GM19455 (cell line): ENCODE measurements at regions not wholly inside any gene's neighbourhood (a gene's known extent, or its start where the extent isn't known, plus 50 kb on each side); places are given as distances from the start of the nearest gene placed in this dataset.

Source experiments
- ATAC-seq: cut with Tn5 transposase; IDR thresholded peaks from one replicate; pipeline ENCODE4 v1.9.1; 2021; ENCODE audit not compliant: unreplicated experiment

DNA sequence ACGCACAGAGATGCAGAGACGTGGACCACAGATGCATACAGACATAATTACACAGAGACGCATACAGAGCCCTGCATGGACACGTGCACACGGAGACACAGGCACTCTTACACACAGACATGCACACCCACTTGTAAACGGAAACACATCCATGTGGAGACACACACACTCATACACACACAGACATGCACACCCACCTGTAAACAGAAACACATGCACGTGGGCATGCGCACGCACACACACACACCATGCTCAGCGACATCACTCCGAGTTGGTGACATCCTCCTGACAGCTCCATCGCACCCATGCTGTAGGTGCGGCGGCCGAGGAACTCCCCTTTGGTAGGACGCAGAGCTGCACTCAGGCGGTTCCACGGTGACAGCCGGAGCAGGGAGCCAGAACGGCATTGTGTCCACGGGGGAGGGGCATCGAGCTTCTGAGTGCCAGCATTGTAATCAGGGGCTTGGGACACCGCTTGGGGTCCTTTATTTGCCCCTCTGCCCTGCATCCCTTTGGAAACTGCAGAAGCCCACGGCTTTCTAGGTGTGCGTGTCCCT, 233.5 kb downstream of the RBFOX3 start:
- no peak for ATAC-seq

DNA sequence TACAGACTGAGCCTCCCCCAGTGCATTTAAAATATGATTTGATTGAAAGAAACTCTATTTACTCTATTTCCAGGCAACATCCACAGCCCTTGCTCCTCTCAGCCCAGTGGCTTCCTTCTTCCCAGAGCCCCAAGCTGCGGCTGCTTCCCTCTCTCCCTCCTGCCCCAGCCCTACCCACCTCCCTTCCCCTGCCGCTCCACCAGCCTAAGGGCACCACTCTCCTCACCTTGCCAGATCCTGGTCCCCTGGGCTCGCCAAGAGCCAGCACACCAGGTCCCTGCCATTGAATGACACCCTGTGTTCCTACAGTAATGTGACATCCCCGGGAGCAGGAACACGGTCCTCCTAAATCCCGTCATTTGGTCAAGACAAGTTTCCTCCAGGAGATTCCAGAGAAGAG, 236.0 kb downstream of the RBFOX3 start:
- ATAC-seq = no peak

DNA sequence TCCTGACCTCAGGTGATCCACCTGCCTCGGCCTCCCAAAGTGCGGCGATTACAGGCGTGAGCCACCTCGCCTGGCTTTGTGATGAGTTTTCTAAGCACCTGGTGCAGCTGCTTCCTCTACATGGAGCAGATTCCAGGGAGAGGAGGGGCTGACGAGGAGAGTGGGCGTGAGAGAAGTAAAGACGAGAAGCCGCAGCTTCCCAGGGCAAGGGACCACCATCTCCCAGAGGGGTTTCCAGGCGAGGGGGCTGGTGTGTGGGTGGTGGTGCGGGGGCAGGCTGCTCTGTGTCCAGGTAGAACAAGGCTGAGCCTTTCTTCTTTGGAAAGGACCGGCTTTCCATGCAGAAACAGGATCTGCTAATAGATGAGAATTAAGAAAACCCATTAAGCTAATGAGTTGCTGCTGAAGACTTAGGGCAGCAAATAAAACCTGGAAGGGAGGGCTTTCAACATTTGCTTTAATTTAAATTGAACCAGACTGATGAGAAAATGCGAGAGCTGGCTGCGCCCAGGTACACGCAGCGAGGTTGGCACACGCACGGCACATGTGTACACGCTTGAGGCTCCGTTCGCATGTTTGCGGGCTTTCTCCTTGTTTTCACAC, 236.7 kb downstream of the RBFOX3 start:
- ATAC-seq = no peak

DNA sequence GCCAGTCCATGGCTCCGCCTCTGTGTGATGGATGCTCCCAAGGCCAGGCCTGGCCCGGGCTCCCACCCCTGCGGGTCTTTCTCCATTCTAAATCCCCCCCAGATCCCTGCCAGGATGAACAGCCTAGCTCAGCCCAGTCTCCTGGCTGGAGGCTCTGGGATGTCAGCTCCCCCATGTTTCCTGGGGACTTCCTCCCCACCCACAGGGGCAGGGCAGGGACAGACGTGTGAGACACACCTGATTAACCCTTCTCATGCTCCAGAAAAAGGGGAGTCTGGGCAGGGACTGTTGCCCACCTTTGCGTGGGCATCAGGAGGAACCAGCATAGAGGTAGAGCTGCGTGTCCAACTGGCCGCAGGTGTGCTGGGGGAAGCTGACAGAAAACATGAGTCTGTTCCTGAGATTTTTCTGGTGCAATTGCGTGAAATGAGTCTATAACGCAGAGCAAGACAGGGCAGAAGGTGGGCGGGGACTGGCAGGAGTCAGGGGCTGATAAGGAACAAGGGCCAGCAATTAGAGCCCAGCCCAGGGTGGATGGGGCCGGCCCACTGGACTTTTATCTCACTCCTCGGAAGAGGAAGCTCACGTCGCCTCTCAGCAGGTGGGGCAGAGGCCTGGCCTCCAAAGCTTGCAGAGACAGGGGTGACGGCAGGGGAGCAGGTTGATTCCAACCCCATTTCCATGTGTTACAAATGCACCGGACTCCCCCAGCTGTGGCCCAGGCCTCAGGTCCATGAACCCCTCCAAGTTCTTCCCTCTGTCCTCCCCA, 238.2 kb downstream of the RBFOX3 start:
- ATAC-seq = no peak

DNA sequence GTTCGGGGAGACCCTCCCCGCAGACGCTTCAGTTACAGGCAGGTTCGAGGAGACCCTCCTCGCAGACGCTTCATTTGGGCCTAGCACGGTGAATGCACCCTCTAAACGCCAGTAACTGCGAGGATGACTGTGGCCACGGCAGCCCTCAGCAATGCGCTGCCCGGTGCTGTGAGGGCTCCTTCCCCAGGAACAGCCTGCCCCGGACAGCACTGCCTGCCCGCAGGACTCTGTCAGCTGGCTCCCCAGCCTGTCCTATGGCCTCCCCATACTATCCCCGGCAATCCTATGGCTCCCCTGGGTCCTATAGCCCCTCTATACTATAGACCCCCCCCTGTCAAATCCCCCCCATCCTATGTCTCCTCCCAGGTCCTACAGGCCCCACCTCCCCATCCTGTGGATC, 238.9 kb downstream of the RBFOX3 start:
- no peak for ATAC-seq

DNA sequence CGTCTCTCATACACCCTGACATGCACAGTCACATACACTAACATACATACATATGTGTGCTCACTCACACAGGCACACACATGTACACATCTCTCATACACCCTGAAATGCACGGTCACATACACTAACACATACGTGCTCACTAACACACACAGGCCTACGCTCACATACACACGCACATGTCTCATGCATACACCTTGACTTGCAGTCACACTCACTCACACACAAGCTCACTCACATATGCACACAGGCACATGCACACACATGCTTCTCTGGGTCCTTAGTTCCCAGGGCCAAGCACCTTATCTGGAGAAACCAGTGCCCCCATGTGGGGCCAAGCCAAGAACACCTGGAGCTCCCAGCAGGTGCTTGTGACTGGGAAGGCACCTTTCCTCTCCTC, 240.3 kb downstream of the RBFOX3 start:
- no peak for ATAC-seq

DNA sequence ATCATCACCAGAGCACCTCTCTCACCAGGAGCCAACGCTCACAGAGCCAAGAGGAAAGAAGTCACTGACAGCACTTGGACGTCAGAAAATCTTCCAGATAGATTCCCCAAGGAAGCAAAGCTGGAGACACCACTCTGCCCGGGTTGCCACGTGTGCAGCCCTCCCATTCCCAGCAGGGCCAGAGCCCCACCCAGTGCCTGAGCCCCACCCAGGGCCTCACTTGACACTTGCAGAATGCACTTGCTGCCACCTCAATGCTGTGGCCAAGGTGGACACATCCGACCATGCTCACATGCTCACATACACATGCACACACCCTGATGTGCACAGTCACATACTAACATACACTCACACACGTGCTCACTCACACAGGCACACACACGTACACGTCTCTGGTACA, 240.7 kb downstream of the RBFOX3 start:
- ATAC-seq = no peak

DNA sequence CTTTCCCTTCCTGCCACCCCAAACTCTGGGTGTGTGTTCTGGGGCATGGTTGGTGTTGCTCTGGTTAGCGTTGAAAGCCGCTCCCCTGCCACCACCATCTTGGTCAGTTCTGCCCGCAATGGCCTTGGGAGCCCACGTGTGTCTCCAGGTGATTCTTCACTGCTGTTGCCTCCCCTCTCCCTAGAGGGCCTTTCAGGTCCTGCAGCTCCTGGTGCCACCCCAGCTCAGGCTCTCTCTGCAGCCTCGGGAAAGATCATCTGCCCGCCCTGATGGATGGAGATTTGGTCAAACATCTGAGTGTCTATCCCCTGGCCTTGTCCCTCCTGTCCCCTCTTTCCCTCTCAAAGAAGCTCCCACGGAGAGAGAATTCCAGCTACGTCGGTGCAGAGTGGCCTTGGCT, 241.3 kb downstream of the RBFOX3 start:
- ATAC-seq = no peak

DNA sequence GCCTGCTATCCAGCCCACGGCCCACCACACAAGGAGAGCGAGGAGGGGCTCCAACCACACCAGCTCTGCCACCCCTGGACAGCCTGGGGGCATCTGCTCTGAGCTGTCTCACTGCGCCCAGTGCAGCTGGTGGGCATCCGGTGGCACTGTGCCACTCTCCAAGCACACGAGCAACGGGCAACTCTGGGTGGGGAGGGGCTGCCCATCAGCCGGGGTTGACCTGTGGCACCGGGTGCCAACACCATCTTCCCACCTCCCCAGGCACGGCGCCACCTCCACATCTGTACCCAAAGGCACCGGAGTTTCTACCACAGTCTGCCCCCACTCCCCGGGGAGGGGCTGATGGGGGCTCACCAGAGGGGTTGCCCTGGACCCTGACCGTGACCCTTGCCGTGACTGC, 241.8 kb downstream of the RBFOX3 start:
- no peak for ATAC-seq

DNA sequence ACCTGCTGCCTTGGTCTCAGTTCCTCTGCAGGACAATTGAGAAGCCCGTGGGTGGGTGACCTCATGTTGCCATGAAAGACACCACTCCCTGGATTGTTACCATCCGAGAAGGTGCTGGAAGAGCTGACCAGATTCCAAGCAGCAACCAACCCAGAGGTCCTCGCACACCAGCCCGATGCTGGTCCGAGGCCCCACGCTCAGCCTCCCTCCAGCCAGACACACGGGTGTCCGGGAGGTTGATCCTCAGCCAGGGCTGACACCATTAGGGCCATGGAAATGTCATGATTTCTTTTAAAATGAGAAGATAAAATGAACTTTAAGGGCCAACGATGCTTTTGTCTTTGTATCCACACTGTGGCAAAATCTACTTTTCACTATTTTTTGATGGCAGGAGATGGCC, 242.3 kb downstream of the RBFOX3 start:
- no peak for ATAC-seq

DNA sequence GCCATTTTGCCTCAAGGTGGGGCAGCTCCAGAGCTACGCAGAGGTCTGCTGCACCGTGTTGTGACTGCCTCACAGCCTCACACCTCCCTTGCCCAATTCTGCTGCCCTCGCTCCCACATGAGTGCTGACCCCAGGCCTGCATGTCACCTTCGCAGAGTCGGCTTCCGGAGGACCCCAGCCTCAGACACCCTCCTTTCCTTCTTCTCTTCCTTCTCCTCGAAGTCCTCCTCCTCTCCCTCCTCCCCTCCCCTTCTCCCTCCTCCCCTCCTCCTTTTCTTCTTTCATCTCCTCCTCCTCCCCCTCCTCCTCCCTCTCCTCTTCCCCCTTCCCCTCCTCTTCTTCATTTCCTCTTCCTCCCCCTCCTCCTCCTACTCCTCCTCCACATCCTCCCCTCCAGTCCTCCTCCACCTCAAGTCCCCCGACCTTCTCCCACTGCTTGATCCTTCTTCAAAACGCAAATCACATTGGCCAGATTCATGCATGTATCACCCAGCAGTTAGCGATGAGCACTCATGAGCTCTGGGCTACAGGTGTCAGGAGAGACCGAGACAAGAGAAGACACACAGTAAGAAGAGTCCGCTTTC, 243.8 kb downstream of the RBFOX3 start:
- no peak for ATAC-seq

DNA sequence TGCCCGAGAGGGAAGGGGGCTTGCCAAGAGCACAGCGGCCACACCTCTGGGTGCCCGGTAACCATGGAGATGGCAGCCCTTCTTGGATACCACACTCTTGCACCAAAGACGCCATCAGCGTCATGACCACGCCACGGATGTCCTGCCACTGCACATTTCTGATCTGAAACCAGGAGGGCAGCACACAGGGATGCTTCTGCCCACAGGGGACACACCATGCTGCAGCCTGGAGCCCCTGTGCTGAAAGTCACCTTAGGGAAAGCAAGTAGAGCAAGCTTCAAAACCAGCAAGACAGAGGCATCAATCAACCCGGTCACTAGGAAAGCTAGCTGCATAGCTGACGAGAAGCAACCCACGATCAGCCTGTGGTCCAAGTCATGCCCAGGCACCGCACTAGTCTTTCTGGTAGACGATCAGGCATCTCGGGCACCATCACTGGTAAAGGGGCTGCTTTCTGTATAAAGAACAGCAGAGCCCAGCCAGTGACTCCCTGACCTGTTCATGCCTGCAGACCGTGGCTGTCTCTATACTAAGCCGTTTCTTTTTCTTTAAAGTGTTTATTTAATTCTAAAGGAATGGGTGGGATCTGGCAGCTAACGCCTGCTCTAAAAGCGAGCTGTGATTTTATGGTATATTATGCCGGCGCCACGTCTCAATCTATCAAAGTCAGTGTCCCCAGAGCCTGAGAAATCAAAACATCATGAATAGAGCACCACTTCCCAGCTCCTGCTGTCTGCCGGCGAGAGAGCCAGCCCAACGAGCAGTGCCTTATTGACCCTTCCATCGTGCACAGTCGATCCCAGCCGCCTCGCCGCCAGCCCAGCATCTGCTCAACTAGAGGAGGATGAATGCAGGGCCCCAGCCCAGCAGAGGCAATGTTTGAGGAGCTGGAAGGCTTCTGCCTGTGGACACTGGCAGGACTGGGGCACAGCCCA, 244.7 kb downstream of the RBFOX3 start:
- ATAC-seq = no peak

DNA sequence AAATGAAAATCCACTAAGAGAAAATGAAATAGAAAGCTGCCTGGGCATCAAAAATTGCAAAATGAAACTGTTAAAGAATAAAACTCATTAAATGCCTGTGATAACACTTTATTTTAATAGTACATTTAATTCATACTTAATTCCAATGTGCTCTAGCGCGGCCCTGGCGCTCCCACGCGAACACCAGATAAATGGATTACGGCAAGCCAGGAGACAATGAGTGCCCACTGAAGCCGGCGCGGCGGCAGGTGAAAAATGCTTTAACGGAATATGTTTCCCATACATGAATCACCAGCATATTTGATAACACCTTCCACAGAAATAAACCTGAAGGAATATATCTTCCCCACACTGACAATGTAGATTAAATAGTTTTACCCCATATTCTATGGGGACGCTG, 245.5 kb downstream of the RBFOX3 start:
- ATAC-seq = no peak

DNA sequence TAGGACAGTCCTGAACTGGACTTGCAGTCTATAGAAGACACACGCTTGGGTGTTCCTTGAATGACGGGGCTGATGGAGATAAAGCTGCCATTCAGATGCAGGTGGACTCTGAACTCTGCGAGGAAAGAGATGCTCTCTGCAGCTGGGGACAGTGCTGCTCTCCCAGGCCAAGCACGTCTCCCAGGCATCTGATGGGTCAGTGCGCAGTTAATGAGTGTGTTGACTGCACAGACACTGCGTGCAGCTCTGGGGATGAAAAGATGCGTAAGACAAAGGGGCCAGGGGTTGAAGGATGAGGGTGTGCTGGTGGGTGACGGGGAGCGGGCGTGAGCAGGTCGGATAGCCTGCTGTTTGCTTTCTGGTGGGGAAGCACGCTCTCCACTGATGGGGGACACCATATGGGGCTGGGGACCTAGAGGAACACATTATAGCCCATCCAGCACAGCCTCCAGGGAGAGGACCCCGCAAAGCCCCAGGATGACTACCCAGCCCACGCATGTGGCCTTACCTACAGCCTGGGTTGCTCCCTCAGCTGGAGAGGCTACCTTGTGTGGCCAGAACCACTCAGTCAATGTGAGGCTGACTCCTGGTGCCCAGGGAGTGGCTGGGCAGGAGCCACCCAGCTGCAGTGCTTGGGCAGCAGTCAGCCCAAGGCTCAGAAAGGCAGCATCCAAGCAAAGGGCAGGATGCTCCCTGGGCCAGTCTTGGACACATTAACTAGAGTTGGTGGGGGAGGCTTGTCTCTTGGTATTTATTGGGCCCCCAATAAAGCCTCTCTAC, 246.3 kb downstream of the RBFOX3 start:
- ATAC-seq = no peak

DNA sequence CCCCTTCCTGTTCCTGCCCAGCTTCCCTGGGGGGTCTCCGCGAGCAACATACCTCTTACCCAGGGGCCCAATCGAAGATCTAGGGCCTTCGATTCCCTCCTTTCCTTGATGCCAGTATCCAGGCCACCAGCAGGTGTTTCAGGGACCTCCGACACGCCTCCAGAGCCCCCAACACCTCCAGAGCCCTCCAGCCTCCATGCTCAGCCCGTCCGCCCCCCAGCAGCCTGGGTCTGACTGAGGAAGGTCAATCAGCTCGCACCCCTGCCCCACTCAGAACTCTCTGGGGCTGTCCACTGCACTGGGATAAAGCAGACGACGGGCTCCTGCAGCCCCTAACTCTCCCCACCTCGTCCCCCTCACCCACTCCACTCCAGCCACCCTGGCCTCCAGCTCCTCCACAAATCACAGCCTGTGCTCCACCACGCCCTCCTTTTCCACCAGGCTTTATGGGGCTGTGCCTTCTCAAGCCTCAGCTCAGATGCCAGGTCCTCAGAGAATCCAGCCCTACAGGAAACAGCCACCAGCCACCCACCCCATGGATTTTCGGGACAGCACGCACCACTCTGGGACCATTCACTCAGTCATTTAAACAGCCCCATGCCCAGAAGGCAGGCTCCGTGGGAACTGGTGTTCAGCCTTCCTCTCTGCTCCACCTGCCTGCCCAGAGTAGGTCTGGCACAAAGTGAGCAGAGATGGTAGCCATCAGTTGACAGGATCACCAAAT, 247.1 kb downstream of the RBFOX3 start:
- ATAC-seq = no peak

DNA sequence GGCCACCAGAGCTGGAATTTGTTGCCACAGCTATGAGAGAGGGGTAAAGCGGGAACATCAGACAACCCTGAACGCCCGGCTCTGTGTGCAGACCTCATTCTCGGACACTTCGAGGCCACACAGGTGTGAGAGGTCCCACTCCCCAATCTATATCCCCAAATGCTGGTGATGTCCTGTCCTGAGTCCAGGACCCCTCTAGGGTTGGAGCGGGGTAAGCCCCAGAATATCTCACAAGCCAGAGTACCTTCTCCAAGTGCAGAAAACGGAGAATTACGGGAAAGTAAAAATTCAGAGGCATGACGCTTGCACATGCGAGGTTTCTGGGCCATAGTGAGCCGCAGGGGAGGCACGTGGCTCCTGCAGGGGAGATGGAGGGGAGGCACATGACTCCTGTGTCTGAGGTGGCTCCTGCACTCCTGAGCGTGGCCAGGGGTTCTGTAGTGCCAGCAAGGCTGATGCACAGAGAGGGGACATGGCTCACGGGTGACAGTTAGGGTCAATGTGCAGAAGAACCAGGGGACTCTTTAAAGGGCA, 248.0 kb downstream of the RBFOX3 start:
- ATAC-seq = no peak

DNA sequence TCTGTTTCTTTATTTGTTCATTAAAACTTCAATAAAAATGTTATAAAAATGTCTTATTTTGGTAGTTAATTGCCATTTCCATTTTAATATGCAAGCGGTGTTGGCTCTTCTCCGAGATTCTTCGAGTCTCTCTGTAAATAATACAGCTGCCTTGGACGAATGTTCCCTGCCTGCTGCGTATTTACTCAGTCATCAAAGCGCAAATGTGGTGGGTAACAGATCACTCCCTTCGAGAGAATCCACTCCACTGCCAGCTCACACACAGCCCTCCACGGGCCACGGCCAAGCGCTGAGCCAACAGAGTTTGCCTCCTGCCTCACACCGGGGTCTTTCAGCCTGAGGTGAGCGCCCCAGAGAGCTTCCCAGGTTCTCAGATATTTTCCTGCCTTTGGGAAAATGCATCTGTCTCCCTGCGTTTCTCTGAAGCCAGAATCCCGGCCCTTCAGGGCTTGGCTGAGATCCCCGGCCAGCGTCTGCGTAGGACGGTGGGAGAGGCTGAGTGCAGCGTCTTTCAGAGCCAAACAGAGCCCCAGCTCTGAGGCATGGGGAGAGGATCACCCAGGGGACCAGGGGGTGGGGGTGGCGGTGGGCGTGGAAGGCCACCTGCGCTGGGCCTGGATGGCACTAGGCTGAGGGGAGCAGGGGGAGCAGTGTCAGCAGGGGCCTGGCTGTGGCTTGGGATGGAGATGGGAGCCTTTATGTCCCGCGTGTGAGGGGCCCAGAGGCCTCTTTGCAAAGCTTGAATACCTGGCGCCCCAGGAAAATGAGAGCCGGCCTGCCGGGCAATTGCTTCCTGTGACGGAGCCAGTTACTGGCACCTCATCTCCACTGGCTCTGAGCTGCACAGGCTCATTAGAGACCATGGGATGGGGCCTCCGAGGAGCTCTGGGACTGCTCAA, 248.7 kb downstream of the RBFOX3 start:
- no peak for ATAC-seq

DNA sequence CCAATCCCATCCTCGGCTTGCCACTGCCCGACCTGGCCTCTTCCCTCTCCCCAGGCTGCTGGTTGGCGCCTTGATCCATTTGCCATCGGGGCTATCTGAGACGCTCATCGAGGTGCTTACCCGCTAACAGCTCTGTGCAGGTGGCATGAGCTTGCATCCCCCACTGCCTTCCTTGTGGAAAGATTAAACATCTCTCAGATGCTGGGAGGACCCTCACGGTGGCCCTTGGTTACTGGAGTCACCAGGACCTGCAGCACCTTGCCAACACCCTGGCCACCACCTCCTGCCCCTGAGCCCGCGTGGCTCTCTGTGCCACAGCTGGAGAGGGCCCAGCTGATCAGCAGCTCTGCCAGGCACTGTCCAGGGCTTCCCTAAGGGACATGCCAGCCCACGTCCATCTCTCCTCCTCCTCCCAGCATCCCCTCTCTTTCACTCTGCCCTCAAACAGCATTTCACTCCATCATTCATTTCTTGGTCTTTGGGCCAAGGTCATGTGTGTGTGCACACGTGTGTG, 249.6 kb downstream of the RBFOX3 start:
- ATAC-seq = no peak
